ENCODE measurements at regions not wholly inside any gene's neighbourhood (a gene's known extent, or its start where the extent isn't known, plus 50 kb on each side); places are given as distances from the start of the nearest gene placed in this dataset.
"Not testable (repeated sequence)": the region's sequence is repeated elsewhere in the genome, so short reads cannot be mapped to it uniquely, and the experiment has no call there.

DNA sequence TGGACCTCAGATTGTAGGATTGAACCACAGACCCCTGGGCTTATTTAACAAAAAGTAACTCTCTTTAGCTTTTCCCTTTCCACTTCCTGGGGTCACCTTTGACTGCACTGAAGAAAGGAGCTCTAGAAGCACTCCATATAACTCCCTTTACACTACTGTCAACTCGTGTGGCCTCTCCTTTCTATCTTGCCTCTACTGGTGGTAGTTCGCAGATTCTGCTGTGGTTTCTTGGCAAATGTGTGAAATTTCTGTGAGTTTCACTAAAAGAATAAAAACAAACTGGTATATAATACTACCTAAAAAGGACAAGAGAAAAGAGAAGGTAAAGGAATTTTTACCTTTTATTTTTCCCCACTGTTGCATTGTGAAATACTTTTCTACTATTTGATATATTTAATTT is 1298.1 kb downstream of the PCDH9 start:
- DNase-seq (ENCODE audit: low spot score in 2 of 2) = no peak
- no peaks in the 10 kb centered on the region for H3K9me3 ChIP-seq
- no peaks in the 10 kb centered on the region for H3K4me1 ChIP-seq
- H3K36me3 ChIP-seq = no peaks in the 10 kb centered on the region
- no peak overlapping the region for H3K4me3 ChIP-seq
- WGBS = 80% methylated on average over 2 of the region's 2 CpGs
- H3K27ac ChIP-seq = no peak overlapping the region
- no peaks in the 10 kb centered on the region for H3K27me3 ChIP-seq
- TF ChIP-seq POLR2AphosphoS5 (IDR thresholded peaks at IDR 0.05) = no peak
- no peak for TF ChIP-seq EP300 (IDR thresholded peaks at IDR 0.05)
- TF ChIP-seq POLR2A (IDR thresholded peaks at IDR 0.05) = no peak
- TF ChIP-seq, protein P1, sequence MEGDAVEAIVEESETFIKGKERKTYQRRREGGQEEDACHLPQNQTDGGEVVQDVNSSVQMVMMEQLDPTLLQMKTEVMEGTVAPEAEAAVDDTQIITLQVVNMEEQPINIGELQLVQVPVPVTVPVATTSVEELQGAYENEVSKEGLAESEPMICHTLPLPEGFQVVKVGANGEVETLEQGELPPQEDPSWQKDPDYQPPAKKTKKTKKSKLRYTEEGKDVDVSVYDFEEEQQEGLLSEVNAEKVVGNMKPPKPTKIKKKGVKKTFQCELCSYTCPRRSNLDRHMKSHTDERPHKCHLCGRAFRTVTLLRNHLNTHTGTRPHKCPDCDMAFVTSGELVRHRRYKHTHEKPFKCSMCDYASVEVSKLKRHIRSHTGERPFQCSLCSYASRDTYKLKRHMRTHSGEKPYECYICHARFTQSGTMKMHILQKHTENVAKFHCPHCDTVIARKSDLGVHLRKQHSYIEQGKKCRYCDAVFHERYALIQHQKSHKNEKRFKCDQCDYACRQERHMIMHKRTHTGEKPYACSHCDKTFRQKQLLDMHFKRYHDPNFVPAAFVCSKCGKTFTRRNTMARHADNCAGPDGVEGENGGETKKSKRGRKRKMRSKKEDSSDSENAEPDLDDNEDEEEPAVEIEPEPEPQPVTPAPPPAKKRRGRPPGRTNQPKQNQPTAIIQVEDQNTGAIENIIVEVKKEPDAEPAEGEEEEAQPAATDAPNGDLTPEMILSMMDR (IDR thresholded peaks at IDR 0.05) = no peak

DNA sequence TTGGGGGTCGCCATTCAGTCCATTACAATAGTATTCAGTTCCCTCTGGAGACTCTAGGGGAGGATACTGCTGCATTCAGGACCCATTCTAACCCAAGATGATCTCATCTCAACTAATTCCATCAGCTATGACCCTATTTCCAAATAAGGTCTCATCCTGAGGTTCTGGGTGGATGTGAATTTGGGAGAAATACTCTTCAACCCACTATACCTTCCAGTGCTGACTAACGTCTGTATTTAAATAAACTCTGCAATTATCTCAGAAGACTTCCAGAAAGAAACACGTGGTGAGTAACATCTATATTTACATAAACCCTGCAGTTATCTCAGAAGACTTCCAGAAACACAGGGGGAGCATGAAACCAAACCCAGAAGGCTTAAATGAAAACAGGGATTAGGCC is 1300.7 kb downstream of the PCDH9 start:
- TF ChIP-seq EP300 (IDR thresholded peaks at IDR 0.05) (no peak), POLR2AphosphoS5 (IDR thresholded peaks at IDR 0.05) (no peak)
- Histone ChIP-seq H3K9me3 (no peaks in the 10 kb centered on the region), H3K27me3 (no peaks in the 10 kb centered on the region), H3K36me3 (no peaks in the 10 kb centered on the region), H3K27ac (no peak overlapping the region), H3K4me1 (no peaks in the 10 kb centered on the region), H3K4me3 (no peak overlapping the region)
- no peak for DNase-seq (ENCODE audit: low spot score in 2 of 2)
- WGBS = 73% methylated on average over 3 of the region's 3 CpGs

DNA sequence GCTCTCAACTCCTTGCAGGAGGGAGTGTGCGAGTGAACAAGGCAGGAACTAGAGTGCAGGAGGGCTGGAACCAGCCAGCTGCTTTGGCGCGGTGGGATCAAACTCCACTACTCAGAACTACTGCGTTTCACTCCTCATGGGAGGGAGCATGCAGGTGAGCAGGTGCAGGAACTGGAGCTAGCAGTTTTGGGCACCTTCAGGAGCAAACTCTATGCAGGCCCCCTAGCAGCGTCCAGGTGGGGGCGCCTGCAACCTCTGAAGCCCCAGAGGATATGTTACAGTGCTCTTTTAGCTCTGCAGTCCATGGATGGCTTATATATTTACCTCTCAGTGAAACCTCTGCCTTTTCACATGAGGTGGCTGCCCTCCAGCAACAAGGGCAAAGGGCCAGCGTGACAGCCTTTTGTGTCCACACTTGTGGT is 1303.4 kb downstream of the PCDH9 start:
- no peak overlapping the region for H3K27ac ChIP-seq
- H3K4me3 ChIP-seq = no peak overlapping the region
- DNase-seq (ENCODE audit: low spot score in 2 of 2) = no peak
- no peaks in the 10 kb centered on the region for H3K4me1 ChIP-seq
- 29% methylated on average over 7 of the region's 7 CpGs for WGBS
- H3K9me3 ChIP-seq = no peaks in the 10 kb centered on the region
- H3K36me3 ChIP-seq = no peaks in the 10 kb centered on the region
- no peaks in the 10 kb centered on the region for H3K27me3 ChIP-seq
- no peak for TF ChIP-seq POLR2A (IDR thresholded peaks at IDR 0.05)
- TF ChIP-seq, protein P1 (IDR thresholded peaks at IDR 0.05) = no peak
- TF ChIP-seq EP300 (IDR thresholded peaks at IDR 0.05) = no peak
- TF ChIP-seq POLR2AphosphoS5 (IDR thresholded peaks at IDR 0.05) = no peak

DNA sequence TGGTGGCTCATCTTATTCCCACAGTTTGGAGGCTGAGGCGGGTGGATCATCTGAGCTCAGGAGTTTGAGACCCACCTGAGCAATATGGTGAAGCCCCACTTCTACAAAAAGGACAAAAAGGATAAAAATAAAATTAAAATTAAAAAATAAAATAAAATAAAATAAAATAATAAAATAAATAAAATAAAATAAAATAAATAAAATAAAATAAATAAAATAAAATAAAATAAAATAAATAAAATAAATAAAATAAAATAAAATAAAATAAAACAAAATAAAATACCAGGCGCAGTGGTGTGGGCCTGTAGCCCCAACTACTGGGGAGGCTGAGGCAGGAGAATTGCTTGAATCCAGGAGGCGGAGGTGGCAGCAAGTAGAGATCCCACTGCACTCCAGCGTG is 1307.3 kb downstream of the PCDH9 start:
- not testable (repeated sequence) for H3K27ac ChIP-seq; H3K27me3 ChIP-seq; H3K9me3 ChIP-seq; DNase-seq (ENCODE audit: low spot score in 2 of 2); H3K4me1 ChIP-seq; H3K4me3 ChIP-seq; H3K36me3 ChIP-seq
- 97% methylated on average over 4 of the region's 4 CpGs for WGBS

DNA sequence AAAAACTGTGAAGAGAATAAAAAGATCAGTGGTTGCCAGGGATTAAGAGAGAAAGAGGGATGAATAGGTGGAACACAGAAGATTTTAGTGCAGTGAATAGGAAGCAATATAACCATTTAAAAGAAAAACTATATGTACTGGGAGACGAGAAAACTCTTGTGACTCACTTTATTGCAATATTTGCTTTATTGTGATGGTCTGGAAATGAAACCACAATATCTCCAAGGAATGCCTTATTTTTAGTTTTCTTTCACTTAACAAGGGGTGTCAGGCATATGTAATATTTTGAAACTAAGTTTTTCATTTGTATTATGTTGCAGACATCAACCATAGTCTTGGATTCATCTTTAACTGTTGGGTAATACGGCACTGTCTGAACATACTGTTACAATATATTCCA is 1308.2 kb downstream of the PCDH9 start:
- 87% methylated on average over 2 of the region's 2 CpGs for WGBS
- Histone ChIP-seq H3K27ac (no peak overlapping the region), H3K27me3 (no peaks in the 10 kb centered on the region), H3K36me3 (no peaks in the 10 kb centered on the region), H3K4me3 (no peak overlapping the region), H3K9me3 (no peaks in the 10 kb centered on the region), H3K4me1 (no peaks in the 10 kb centered on the region)
- TF ChIP-seq POLR2A (IDR thresholded peaks at IDR 0.05) (no peak), POLR2AphosphoS5 (IDR thresholded peaks at IDR 0.05) (no peak), EP300 (IDR thresholded peaks at IDR 0.05) (no peak)
- TF ChIP-seq, protein P1 (IDR thresholded peaks at IDR 0.05) = no peak
- DNase-seq (ENCODE audit: low spot score in 2 of 2) = no peak

DNA sequence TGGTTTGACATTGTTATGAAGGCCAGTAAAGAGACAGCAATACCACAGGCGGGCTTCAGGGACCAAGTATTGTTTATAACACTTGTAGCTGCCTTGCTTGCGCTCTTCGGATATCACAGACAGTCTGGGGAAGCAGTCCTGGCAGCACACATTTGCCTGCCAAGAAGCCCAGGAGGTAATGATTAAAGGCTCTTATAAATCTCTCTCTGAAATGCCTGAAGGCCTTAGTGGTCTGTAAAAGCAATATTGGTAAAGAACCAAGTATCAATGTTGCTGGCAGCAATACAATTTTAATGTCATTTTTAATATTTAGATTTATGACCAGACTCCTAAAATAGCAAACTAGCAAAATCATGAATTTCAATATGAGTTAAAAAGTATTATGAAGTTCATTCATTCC is 1312.4 kb downstream of the PCDH9 start:
- WGBS = 39% methylated on average over 3 of the region's 3 CpGs

More for the DNA sequence above, 1312.4 kb downstream of the PCDH9 start:
- Histone ChIP-seq H3K4me1 (no peaks in the 10 kb centered on the region), H3K36me3 (no peaks in the 10 kb centered on the region), H3K4me3 (no peak overlapping the region), H3K27me3 (no peaks in the 10 kb centered on the region), H3K9me3 (no peaks in the 10 kb centered on the region), H3K27ac (no peak overlapping the region)
- no peak for DNase-seq (ENCODE audit: low spot score in 2 of 2)
- TF ChIP-seq, protein P1 (IDR thresholded peaks at IDR 0.05) = no peak
- TF ChIP-seq POLR2A (IDR thresholded peaks at IDR 0.05) = no peak
- no peak for TF ChIP-seq POLR2AphosphoS5 (IDR thresholded peaks at IDR 0.05)
- TF ChIP-seq EP300 (IDR thresholded peaks at IDR 0.05) = no peak

Data from suprapubic skin (tissue), 4 donors.